ENCODE measurements at regions not wholly inside any gene's neighbourhood (a gene's known extent, or its start where the extent isn't known, plus 50 kb on each side); places are given as distances from the start of the nearest gene placed in this dataset.

- Histone ChIP-seq H3K27ac (no peak overlapping the region), H3K27me3 (no peaks in the 10 kb centered on the region), H3K36me3 (replicated peaks in 1 of 2) (no peaks in the 10 kb centered on the region), H3K9me3 (replicated peaks in 1 of 3) (no peaks in the 10 kb centered on the region), H3K4me1 (replicated peaks in 1 of 2) (peaks cover 0 to 11% of the 10 kb centered on the region in 2 donors), H3K4me3 (no peak overlapping the region)
- no peak for TF ChIP-seq CTCF (IDR thresholded peaks at IDR 0.05)
- intact Hi-C loops (cut with DNase I): no loop called here
- WGBS, 4 donors: 71 to 81% (median 79%) methylated on average over 4 of the region's 4 CpGs
- DNase-seq: no peak
These were observed 133.3 kb upstream of the ANO3 start for GRCh38 chr11:26198532-26199096.

- 66 to 76% (median 75%) methylated on average over 4 of the region's 4 CpGs for WGBS, 4 donors
These were observed 132.4 kb upstream of the ANO3 start for GRCh38 chr11:26199331-26200095.

GRCh38 chr11:26201411-26201810 lies 130.5 kb upstream of the ANO3 start:
- no peak overlapping the region for H3K27ac ChIP-seq
- no peak for DNase-seq
- 57 to 64% (median 60%) methylated on average over 2 of the region's 2 CpGs for WGBS, 4 donors
- no peaks in the 10 kb centered on the region for H3K36me3 ChIP-seq (replicated peaks in 1 of 2)
- no peak for TF ChIP-seq POLR2A (IDR thresholded peaks at IDR 0.05)
- no peak for TF ChIP-seq CTCF (IDR thresholded peaks at IDR 0.05)
- no peaks in the 10 kb centered on the region for H3K27me3 ChIP-seq
- no peaks in the 10 kb centered on the region for H3K9me3 ChIP-seq (replicated peaks in 1 of 3)
- no peak overlapping the region for H3K4me3 ChIP-seq
- intact Hi-C loops (cut with DNase I): no loop called here
- H3K4me1 ChIP-seq (replicated peaks in 1 of 2): peaks cover 0 to 11% of the 10 kb centered on the region in 2 donors

More at GRCh38 chr11:26199331-26200095, 132.4 kb upstream of the ANO3 start:
- DNase-seq: no peak
- H3K4me3 ChIP-seq: no peak overlapping the region
- intact Hi-C loops (cut with DNase I): no loop called here
- no peaks in the 10 kb centered on the region for H3K9me3 ChIP-seq (replicated peaks in 1 of 3)
- peaks cover 0 to 11% of the 10 kb centered on the region in 2 donors for H3K4me1 ChIP-seq (replicated peaks in 1 of 2)
- no peaks in the 10 kb centered on the region for H3K27me3 ChIP-seq
- no peak for TF ChIP-seq CTCF (IDR thresholded peaks at IDR 0.05)
- no peak for TF ChIP-seq POLR2A (IDR thresholded peaks at IDR 0.05)
- no peaks in the 10 kb centered on the region for H3K36me3 ChIP-seq (replicated peaks in 1 of 2)
- no peak overlapping the region for H3K27ac ChIP-seq

GRCh38 chr11:26202754-26203153 lies 129.2 kb upstream of the ANO3 start:
- intact Hi-C loops (cut with DNase I): no loop called here
- H3K36me3 ChIP-seq (replicated peaks in 1 of 2): no peaks in the 10 kb centered on the region
- H3K4me1 ChIP-seq (replicated peaks in 1 of 2): peaks cover 0 to 11% of the 10 kb centered on the region in 2 donors
- 85 to 96% (median 91%) methylated on average over 2 of the region's 2 CpGs for WGBS, 4 donors
- H3K27ac ChIP-seq: no peak overlapping the region
- no peak for DNase-seq
- TF ChIP-seq CTCF (IDR thresholded peaks at IDR 0.05): no peak
- no peak for TF ChIP-seq POLR2A (IDR thresholded peaks at IDR 0.05)
- H3K27me3 ChIP-seq: no peaks in the 10 kb centered on the region
- H3K4me3 ChIP-seq: no peak overlapping the region
- no peaks in the 10 kb centered on the region for H3K9me3 ChIP-seq (replicated peaks in 1 of 3)

Data from adrenal gland (tissue), 9 donors.